ENCODE measurements at regions not wholly inside any gene's neighbourhood (a gene's known extent, or its start where the extent isn't known, plus 50 kb on each side); places are given as distances from the start of the nearest gene placed in this dataset.
"Not testable (repeated sequence)": the region's sequence is repeated elsewhere in the genome, so short reads cannot be mapped to it uniquely, and the experiment has no call there.

DNA sequence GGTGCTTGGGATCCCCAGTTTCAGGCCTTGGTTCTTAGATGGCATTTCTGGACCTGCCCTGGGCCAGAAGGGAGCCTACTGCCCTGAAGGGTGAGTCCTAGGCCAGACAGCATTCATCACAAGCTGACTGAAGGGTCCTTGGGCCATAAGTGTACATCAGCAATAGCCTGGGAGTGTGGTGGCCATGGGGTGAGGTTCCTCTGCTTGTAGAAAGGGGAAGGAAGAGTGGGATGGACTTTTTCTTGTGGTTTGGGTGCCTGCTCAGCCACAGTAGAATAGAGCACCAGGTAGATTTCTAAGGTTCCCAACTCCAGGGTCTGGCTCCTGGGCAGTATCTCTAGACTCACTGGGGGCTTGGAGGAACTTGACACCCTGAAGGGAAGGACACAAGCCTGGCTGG, 95.2 kb upstream of the PHF24 start:
- no peak overlapping the region for H3K4me3 ChIP-seq (ENCODE audit: low read depth in 1 of 3, low read length in 3 of 3)
- H3K9me3 ChIP-seq (ENCODE audit: control insufficient read depth in 4 of 4, low read length in 3 of 4) = peaks cover 0 to 4% (median under 1%) of the 10 kb centered on the region in 4 donors
- no peak for TF ChIP-seq YY1 (IDR thresholded peaks at IDR 0.05)
- no peak for TF ChIP-seq FOXA1 (IDR thresholded peaks at IDR 0.05)
- TF ChIP-seq HNF4G (IDR thresholded peaks at IDR 0.05) = no peak

DNA sequence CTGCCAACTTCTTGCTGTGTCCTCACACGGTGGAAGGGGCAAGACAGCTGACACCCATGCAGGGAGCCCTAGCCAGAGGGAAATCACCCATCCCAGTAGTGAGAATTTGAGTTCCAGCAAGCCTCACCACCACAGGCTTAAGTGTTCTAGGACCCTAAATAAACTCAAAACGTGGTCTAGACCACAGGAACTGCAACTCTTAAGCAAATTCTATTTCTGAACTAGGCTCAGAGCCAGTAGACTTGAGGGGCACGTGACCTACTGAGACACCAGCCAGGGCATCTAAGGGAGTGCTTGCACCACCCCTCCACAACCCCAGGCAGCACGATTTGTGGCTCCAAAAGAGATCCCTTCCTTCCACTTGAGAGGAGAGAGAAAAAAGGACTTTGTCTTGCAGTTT, 96.0 kb upstream of the PHF24 start:
- Histone ChIP-seq H3K9me3 (ENCODE audit: control insufficient read depth in 4 of 4, low read length in 3 of 4) (peaks cover 0 to 4% (median under 1%) of the 10 kb centered on the region in 4 donors), H3K4me1 (ENCODE audit: control insufficient read depth in 4 of 4, insufficient read depth in 4 of 4, low read length in 3 of 4) (no peaks in the 10 kb centered on the region), H3K9ac (ENCODE audit: low read depth in 1 of 2, low read length in 2 of 2) (no peak overlapping the region), H3K36me3 (ENCODE audit: control insufficient read depth in 4 of 4, insufficient read depth in 3 of 4, low read depth in 1 of 4, low read length in 3 of 4) (no peaks in the 10 kb centered on the region), H3K27me3 (ENCODE audit: control insufficient read depth in 4 of 4, insufficient read depth in 4 of 4, low read length in 3 of 4) (no peaks in the 10 kb centered on the region), H3K4me3 (ENCODE audit: low read depth in 1 of 3, low read length in 3 of 3) (no peak overlapping the region), H3K27ac (ENCODE audit: low read depth in 1 of 2, low read length in 2 of 2) (no peak overlapping the region)
- 42% methylated on average over 4 of the region's 4 CpGs for WGBS
- DNase-seq (ENCODE audit: low spot score) = no peak
- no peak for TF ChIP-seq YY1 (IDR thresholded peaks at IDR 0.05)
- TF ChIP-seq, protein P1, sequence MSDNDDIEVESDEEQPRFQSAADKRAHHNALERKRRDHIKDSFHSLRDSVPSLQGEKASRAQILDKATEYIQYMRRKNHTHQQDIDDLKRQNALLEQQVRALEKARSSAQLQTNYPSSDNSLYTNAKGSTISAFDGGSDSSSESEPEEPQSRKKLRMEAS (IDR thresholded peaks at IDR 0.05) = no peak
- no peak for TF ChIP-seq SP1 (IDR thresholded peaks at IDR 0.05)

More for the DNA sequence above, 95.2 kb upstream of the PHF24 start:
- Histone ChIP-seq H3K36me3 (ENCODE audit: control insufficient read depth in 4 of 4, insufficient read depth in 3 of 4, low read depth in 1 of 4, low read length in 3 of 4) (no peaks in the 10 kb centered on the region), H3K27me3 (ENCODE audit: control insufficient read depth in 4 of 4, insufficient read depth in 4 of 4, low read length in 3 of 4) (no peaks in the 10 kb centered on the region), H3K4me1 (ENCODE audit: control insufficient read depth in 4 of 4, insufficient read depth in 4 of 4, low read length in 3 of 4) (no peaks in the 10 kb centered on the region), H3K9ac (ENCODE audit: low read depth in 1 of 2, low read length in 2 of 2) (no peak overlapping the region), H3K27ac (ENCODE audit: low read depth in 1 of 2, low read length in 2 of 2) (no peak overlapping the region)
- no peak for DNase-seq (ENCODE audit: low spot score)

DNA sequence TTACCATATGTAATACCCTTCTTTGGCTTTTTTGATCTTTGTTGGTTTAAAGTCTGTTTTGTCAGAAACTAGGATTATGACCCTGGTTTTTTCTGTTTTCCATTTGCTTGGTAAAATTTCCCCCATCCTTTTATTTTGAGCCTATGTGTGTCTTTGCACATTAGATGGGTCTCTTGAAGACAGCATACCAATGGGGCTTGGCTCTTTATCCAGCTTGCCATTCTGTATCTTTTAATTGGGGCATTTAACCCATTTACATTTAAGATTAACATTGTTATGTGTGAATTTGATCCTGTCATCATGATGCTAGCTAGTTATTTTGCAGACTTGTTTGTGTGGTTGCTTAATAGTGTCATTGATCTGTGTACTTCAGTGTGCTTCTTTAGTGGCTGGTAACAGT, 103.1 kb upstream of the PHF24 start:
- H3K27me3 ChIP-seq (ENCODE audit: control insufficient read depth in 4 of 4, insufficient read depth in 4 of 4, low read length in 3 of 4); H3K9ac ChIP-seq (ENCODE audit: low read depth in 1 of 2, low read length in 2 of 2); H3K4me3 ChIP-seq (ENCODE audit: low read depth in 1 of 3, low read length in 3 of 3); H3K9me3 ChIP-seq (ENCODE audit: control insufficient read depth in 4 of 4, low read length in 3 of 4); DNase-seq (ENCODE audit: low spot score); H3K4me1 ChIP-seq (ENCODE audit: control insufficient read depth in 4 of 4, insufficient read depth in 4 of 4, low read length in 3 of 4); H3K27ac ChIP-seq (ENCODE audit: low read depth in 1 of 2, low read length in 2 of 2); H3K36me3 ChIP-seq (ENCODE audit: control insufficient read depth in 4 of 4, insufficient read depth in 3 of 4, low read depth in 1 of 4, low read length in 3 of 4): not testable (repeated sequence)

DNA sequence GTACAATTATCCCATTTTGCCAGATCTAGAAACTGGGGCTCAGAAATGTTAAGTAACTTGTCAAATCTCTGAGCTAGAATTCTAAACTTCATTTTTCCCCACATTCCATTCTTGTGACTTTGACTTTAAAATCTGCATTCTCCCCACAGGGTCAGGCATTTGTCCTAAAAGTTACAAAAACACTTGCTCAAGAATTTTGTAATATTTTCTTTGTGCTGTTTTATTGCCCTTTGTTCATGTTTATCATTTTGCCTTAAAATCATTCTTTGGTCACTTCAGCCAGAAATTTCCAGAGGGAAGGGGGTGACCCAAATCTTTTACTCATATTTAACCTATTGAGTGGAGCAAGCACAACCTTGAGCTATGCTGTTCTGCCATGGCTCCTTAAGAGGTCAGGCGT, 120.1 kb upstream of the CCL21 start:
- no peaks in the 10 kb centered on the region for H3K27me3 ChIP-seq (ENCODE audit: control insufficient read depth in 4 of 4, insufficient read depth in 4 of 4, low read length in 3 of 4)
- DNase-seq (ENCODE audit: low spot score) = no peak
- no peak overlapping the region for H3K27ac ChIP-seq (ENCODE audit: low read depth in 1 of 2, low read length in 2 of 2)
- WGBS = 88% methylated on average over 1 of the region's 1 CpG
- H3K9me3 ChIP-seq (ENCODE audit: control insufficient read depth in 4 of 4, low read length in 3 of 4) = no peaks in the 10 kb centered on the region
- no peak for TF ChIP-seq FOXA1 (IDR thresholded peaks at IDR 0.05)
- no peak for TF ChIP-seq EGR1 (IDR thresholded peaks at IDR 0.05; ENCODE audit: low read depth in 2 of 2)
- H3K4me1 ChIP-seq (ENCODE audit: control insufficient read depth in 4 of 4, insufficient read depth in 4 of 4, low read length in 3 of 4) = peaks cover 0 to 4% (median 0%) of the 10 kb centered on the region in 4 donors
- no peak overlapping the region for H3K4me3 ChIP-seq (ENCODE audit: low read depth in 1 of 3, low read length in 3 of 3)
- no peaks in the 10 kb centered on the region for H3K36me3 ChIP-seq (ENCODE audit: control insufficient read depth in 4 of 4, insufficient read depth in 3 of 4, low read depth in 1 of 4, low read length in 3 of 4)
- H3K9ac ChIP-seq (ENCODE audit: low read depth in 1 of 2, low read length in 2 of 2) = no peak overlapping the region

DNA sequence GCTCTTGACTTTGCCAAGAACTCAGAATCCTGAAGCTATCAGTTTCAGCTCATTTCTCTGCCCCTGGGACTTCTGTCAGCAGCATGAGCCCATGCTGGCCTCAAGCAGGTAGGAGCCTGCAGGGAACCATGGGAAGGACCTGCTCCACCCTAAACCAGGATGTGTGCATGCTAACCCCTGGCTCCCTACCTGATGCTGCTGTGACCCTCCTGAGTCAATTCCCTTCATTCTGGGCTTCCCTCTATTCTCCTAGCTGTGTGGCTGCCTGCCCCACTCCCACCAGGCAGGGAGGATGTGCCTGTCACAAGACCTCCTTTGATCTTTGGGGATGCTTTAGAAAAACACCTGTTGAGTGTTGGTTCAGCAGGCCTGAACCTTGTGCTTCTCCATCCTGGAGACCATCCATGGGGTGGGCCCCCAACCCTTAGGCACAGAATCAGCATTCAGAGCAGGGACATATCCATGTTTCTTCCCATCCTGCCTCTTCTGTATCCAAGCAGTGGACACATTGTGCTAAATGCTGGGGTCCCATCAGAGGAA, 117.1 kb upstream of the CCL21 start:
- Histone ChIP-seq H3K27me3 (ENCODE audit: control insufficient read depth in 4 of 4, insufficient read depth in 4 of 4, low read length in 3 of 4) (no peaks in the 10 kb centered on the region), H3K27ac (ENCODE audit: low read depth in 1 of 2, low read length in 2 of 2) (no peak overlapping the region), H3K9ac (ENCODE audit: low read depth in 1 of 2, low read length in 2 of 2) (no peak overlapping the region), H3K4me1 (ENCODE audit: control insufficient read depth in 4 of 4, insufficient read depth in 4 of 4, low read length in 3 of 4) (peaks cover 0 to 4% (median 0%) of the 10 kb centered on the region in 4 donors), H3K36me3 (ENCODE audit: control insufficient read depth in 4 of 4, insufficient read depth in 3 of 4, low read depth in 1 of 4, low read length in 3 of 4) (no peaks in the 10 kb centered on the region), H3K9me3 (ENCODE audit: control insufficient read depth in 4 of 4, low read length in 3 of 4) (no peaks in the 10 kb centered on the region), H3K4me3 (ENCODE audit: low read depth in 1 of 3, low read length in 3 of 3) (no peak overlapping the region)
- TF ChIP-seq GABPA (IDR thresholded peaks at IDR 0.05 in 1 of 2, conservative IDR thresholded peaks at IDR 0.05 in 1 of 2) (no peak), EGR1 (IDR thresholded peaks at IDR 0.05; ENCODE audit: low read depth in 2 of 2) (no peak), NR2F2 (IDR thresholded peaks at IDR 0.05) (peak; percentile 67)
- TF ChIP-seq, protein P2, sequence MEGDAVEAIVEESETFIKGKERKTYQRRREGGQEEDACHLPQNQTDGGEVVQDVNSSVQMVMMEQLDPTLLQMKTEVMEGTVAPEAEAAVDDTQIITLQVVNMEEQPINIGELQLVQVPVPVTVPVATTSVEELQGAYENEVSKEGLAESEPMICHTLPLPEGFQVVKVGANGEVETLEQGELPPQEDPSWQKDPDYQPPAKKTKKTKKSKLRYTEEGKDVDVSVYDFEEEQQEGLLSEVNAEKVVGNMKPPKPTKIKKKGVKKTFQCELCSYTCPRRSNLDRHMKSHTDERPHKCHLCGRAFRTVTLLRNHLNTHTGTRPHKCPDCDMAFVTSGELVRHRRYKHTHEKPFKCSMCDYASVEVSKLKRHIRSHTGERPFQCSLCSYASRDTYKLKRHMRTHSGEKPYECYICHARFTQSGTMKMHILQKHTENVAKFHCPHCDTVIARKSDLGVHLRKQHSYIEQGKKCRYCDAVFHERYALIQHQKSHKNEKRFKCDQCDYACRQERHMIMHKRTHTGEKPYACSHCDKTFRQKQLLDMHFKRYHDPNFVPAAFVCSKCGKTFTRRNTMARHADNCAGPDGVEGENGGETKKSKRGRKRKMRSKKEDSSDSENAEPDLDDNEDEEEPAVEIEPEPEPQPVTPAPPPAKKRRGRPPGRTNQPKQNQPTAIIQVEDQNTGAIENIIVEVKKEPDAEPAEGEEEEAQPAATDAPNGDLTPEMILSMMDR (IDR thresholded peaks at IDR 0.05; ENCODE audit: low read depth, low read length, missing input control) = no peak
- no peak for DNase-seq (ENCODE audit: low spot score)

Data from liver (tissue), 8 donors.